H1 (cell line): ENCODE measurements at regions not wholly inside any gene's neighbourhood (a gene's known extent, or its start where the extent isn't known, plus 50 kb on each side); places are given as distances from the start of the nearest gene placed in this dataset.

ENCODE experiments used
- CTCF ChIA-PET: fragments of 300-600 bp; sonication (Branson Sonifier 250); formaldehyde crosslinking; loops from one replicate; lab custom pipeline; 2021; ENCODE audit not compliant: partially characterized antibody; lab: Charles Lee
- POLR2A ChIA-PET: fragments of 300-600 bp; sonication (Branson Sonifier 250); formaldehyde crosslinking; loops from one replicate; lab custom pipeline; 2021; ENCODE audit warnings: inconsistent platforms; ENCODE audit not compliant: partially characterized antibody; lab: Charles Lee
- DNase-seq, 2 experiments: peaks; one replicate each; pipeline versions ENCODE4 v3.0.0 to v3.0.0-alpha.2; 2010 to 2022; ENCODE audit warnings: low spot score in 2 of 2, low read depth in 1 of 2, mixed read lengths in 1 of 2
- FAIRE-seq: peaks from 2 replicates; lab custom pipeline; 2011; peaks lifted over from hg19 to GRCh38; lab: Jason Lieb, UNC
- H2AFZ ChIP-seq: 2 replicates; pipeline ENCODE4 v1.8.1; 2012; ENCODE audit warnings: low read length, inconsistent platforms
- H2AK5ac ChIP-seq: 2 replicates; pipeline ENCODE4 v1.6.1; 2013; ENCODE audit warnings: low read depth, low read length
- H2BK120ac ChIP-seq: replicated peaks from 2 replicates; pipeline ENCODE3; 2013; ENCODE audit warnings: low read depth, low read length, inconsistent platforms
- H2BK12ac ChIP-seq: 2 replicates; pipeline ENCODE4 v1.6.1; 2013; ENCODE audit warnings: low read depth, low read length
- H2BK15ac ChIP-seq: 2 replicates; pipeline ENCODE4 v1.6.1; 2013; ENCODE audit warnings: low read length
- H2BK20ac ChIP-seq: 2 replicates; pipeline ENCODE4 v1.6.1; 2013; ENCODE audit warnings: low read length
- H2BK5ac ChIP-seq: 2 replicates; pipeline ENCODE4 v1.6.1; 2013; ENCODE audit warnings: low read depth, low read length
- H3K14ac ChIP-seq: 2 replicates; pipeline ENCODE4 v1.6.1; 2013; ENCODE audit warnings: inconsistent platforms; ENCODE audit not compliant: insufficient read length
- H3K18ac ChIP-seq: 2 replicates; pipeline ENCODE4 v1.6.1; 2013; ENCODE audit warnings: low read length; ENCODE audit errors: extremely low read depth
- H3K23ac ChIP-seq: 2 replicates; pipeline ENCODE4 v1.6.1; 2013; ENCODE audit warnings: inconsistent platforms; ENCODE audit not compliant: insufficient read length
- H3K23me2 ChIP-seq: 2 replicates; pipeline ENCODE4 v1.6.1; 2013; ENCODE audit warnings: low read depth, low read length
- H3K27ac ChIP-seq: 2 replicates; pipeline ENCODE4 v1.6.1; 2011; ENCODE audit warnings: low read depth, low read length, inconsistent platforms
- H3K27me3 ChIP-seq, 4 experiments: replicated peaks in 1 of 4; 1 replicate in 1 of 4; 2 replicates in 3 of 4; pipeline versions ENCODE4 v1.6.1 to v1.8.1; 2011 to 2013; ENCODE audit warnings: low read length in 3 of 4, mild to moderate bottlenecking in 3 of 4, inconsistent platforms in 2 of 4, mixed read lengths in 2 of 4, moderate library complexity in 1 of 4; ENCODE audit not compliant: control insufficient read depth in 3 of 4, insufficient read depth in 3 of 4; ENCODE audit errors: extremely low read depth in 1 of 4
- H3K36me3 ChIP-seq, 4 experiments: 2 replicates each; pipeline versions ENCODE4 v1.6.1 to v1.8.1; 2011 to 2013; ENCODE audit warnings: mild to moderate bottlenecking in 4 of 4, low read length in 3 of 4, moderate library complexity in 2 of 4, control low read depth in 1 of 4, inconsistent platforms in 1 of 4; ENCODE audit not compliant: insufficient read depth in 4 of 4, control insufficient read depth in 2 of 4
- H3K4ac ChIP-seq: replicated peaks from 2 replicates; pipeline ENCODE3; 2013; ENCODE audit warnings: low read length, low read depth, mixed read lengths, inconsistent platforms; ENCODE audit not compliant: insufficient read length
- H3K4me1 ChIP-seq, 4 experiments: replicated peaks in 1 of 4; 1 replicate in 1 of 4; 2 replicates in 3 of 4; pipeline versions ENCODE4 v1.6.1 to v1.8.1; 2011 to 2013; ENCODE audit warnings: low read length in 3 of 4, inconsistent platforms in 2 of 4, mixed read lengths in 1 of 4; ENCODE audit not compliant: insufficient read depth in 4 of 4, control insufficient read depth in 3 of 4
- H3K4me2 ChIP-seq, 2 experiments: 2 replicates each; pipeline versions ENCODE4 v1.6.1 to v1.8.1; 2011 to 2013; ENCODE audit warnings: low read depth in 2 of 2, low read length in 2 of 2, control low read depth in 1 of 2, inconsistent platforms in 1 of 2, mild to moderate bottlenecking in 1 of 2; ENCODE audit not compliant: insufficient read depth in 1 of 2
- H3K4me3 ChIP-seq, 4 experiments: fragments of 200-600, 300-600 bp in 1 of 4; sonication (generic), shearing (Covaris generic), sonication (Bioruptor Twin) in 1 of 4; 2 replicates each; pipeline versions ENCODE4 v1.5.1 to v1.8.1; 2011 to 2016; ENCODE audit warnings: low read length in 4 of 4, low read depth in 3 of 4, control low read depth in 2 of 4, inconsistent platforms in 2 of 4, mild to moderate bottlenecking in 2 of 4, mixed read lengths in 1 of 4, moderate library complexity in 1 of 4; ENCODE audit not compliant: insufficient read depth in 2 of 4; ENCODE audit errors: extremely low read depth in 1 of 4
- H3K56ac ChIP-seq: replicated peaks from 2 replicates; pipeline ENCODE3; 2013; ENCODE audit warnings: low read depth, mild to moderate bottlenecking, mixed read lengths, low read length, inconsistent platforms; ENCODE audit not compliant: insufficient read length
- H3K79me1 ChIP-seq: 2 replicates; pipeline ENCODE4 v1.6.1; 2013; ENCODE audit warnings: low read depth, low read length, control low read depth
- H3K79me2 ChIP-seq, 2 experiments: 2 replicates each; pipeline versions ENCODE4 v1.6.1 to v1.8.1; 2012 to 2013; ENCODE audit warnings: low read length in 2 of 2, mild to moderate bottlenecking in 2 of 2, inconsistent platforms in 1 of 2; ENCODE audit not compliant: insufficient read depth in 2 of 2, control insufficient read depth in 1 of 2
- H3K9ac ChIP-seq, 4 experiments: replicated peaks in 1 of 4; 1 replicate in 1 of 4; 2 replicates in 3 of 4; pipeline versions ENCODE4 v1.6.1 to v1.8.1; 2011 to 2013; ENCODE audit warnings: low read depth in 3 of 4, low read length in 3 of 4, control low read depth in 2 of 4, mild to moderate bottlenecking in 2 of 4, moderate library complexity in 2 of 4, inconsistent platforms in 1 of 4; ENCODE audit errors: extremely low read depth in 1 of 4
- H3K9me3 ChIP-seq, 2 experiments: 2 replicates each; pipeline versions ENCODE4 v1.6.1 to v1.8.1; 2012 to 2013; ENCODE audit warnings: mild to moderate bottlenecking in 2 of 2, moderate library complexity in 2 of 2, control low read depth in 1 of 2, inconsistent platforms in 1 of 2, low read depth in 1 of 2, low read length in 1 of 2, mixed read lengths in 1 of 2; ENCODE audit not compliant: insufficient read depth in 2 of 2
- H4K20me1 ChIP-seq, 2 experiments: replicated peaks in 1 of 2; 2 replicates each; pipeline versions ENCODE3 to v1.8.1; 2011 to 2013; ENCODE audit warnings: inconsistent platforms in 2 of 2, low read length in 2 of 2, mild to moderate bottlenecking in 1 of 2; ENCODE audit not compliant: insufficient read depth in 2 of 2, control insufficient read depth in 1 of 2
- H4K5ac ChIP-seq: 2 replicates; pipeline ENCODE4 v1.6.1; 2013; ENCODE audit warnings: low read length, low read depth, mixed read lengths, inconsistent platforms; ENCODE audit not compliant: insufficient read length
- H4K8ac ChIP-seq: 2 replicates; pipeline ENCODE4 v1.8.0; 2013; ENCODE audit warnings: mild to moderate bottlenecking, moderate library complexity, low read length, inconsistent platforms; ENCODE audit not compliant: insufficient read depth; ENCODE audit errors: extremely low read depth
- H4K91ac ChIP-seq: replicated peaks from 2 replicates; pipeline ENCODE3; 2013; ENCODE audit warnings: low read length, mixed read lengths, inconsistent platforms; ENCODE audit not compliant: insufficient read length
- ASH2L ChIP-seq: fragments of 200-600, 300-600 bp; sonication (generic); IDR thresholded peaks from one replicate; pipeline ENCODE4 v1.7.1; 2017; ENCODE audit warnings: low read length
- CTBP2 ChIP-seq: IDR thresholded peaks from 2 replicates; pipeline ENCODE4 v1.7.0; 2011; ENCODE audit warnings: borderline replicate concordance, mild to moderate bottlenecking, moderate library complexity, mixed read lengths, low read length; ENCODE audit not compliant: insufficient read depth, insufficient read length
- EP300 ChIP-seq, 2 experiments: IDR thresholded peaks; 1 replicate in 1 of 2; 2 replicates in 1 of 2; pipeline ENCODE4 v1.6.1; 2011 to 2012; ENCODE audit warnings: low read depth in 2 of 2, low read length in 2 of 2, mild to moderate bottlenecking in 2 of 2, borderline replicate concordance in 1 of 2, inconsistent platforms in 1 of 2, moderate library complexity in 1 of 2
- MAFK ChIP-seq: IDR thresholded peaks from 2 replicates; pipeline ENCODE4 v1.6.1; 2012; ENCODE audit warnings: low read depth, mild to moderate bottlenecking, improper control_type of control experiment, low read length
- NANOG ChIP-seq: IDR thresholded peaks from 2 replicates; pipeline ENCODE4 v1.6.1; 2011; ENCODE audit warnings: low read length, low read depth, mild to moderate bottlenecking, inconsistent platforms; ENCODE audit not compliant: insufficient read depth, poor library complexity, severe bottlenecking
- NRF1 ChIP-seq: IDR thresholded peaks from 2 replicates; pipeline ENCODE4 v1.6.1; 2011; ENCODE audit warnings: mild to moderate bottlenecking, low read depth, low read length, improper control_type of control experiment
- POLR2AphosphoS5 ChIP-seq: IDR thresholded peaks from 2 replicates; pipeline ENCODE4 v1.6.1; 2011; ENCODE audit warnings: low read depth, low read length
- TAF1 ChIP-seq: IDR thresholded peaks from 2 replicates; pipeline ENCODE4 v1.6.1; 2011; ENCODE audit warnings: mild to moderate bottlenecking, low read depth, low read length
- TCF12 ChIP-seq: IDR thresholded peaks from 2 replicates; pipeline ENCODE4 v1.6.1; 2011; ENCODE audit warnings: low read depth, mild to moderate bottlenecking, low read length
- WGBS, 2 experiments: shearing (Covaris generic) in 1 of 2; methylation state at CpG; one replicate each; pipeline versions ENCODE4 v1.1.6 to v1.1.7; 2013 to 2015; ENCODE audit warnings: low lambda C conversion rate in 2 of 2, mixed read lengths in 2 of 2, inconsistent platforms in 1 of 2, low coverage in 1 of 2, missing lambda C conversion rate in 1 of 2; ENCODE audit not compliant: insufficient replicate concordance in 2 of 2, insufficient coverage in 1 of 2, insufficient read length in 1 of 2; ENCODE audit errors: extremely low coverage in 1 of 2, missing lambda C conversion rate in 1 of 2; 5-methylcytosine and 5-hydroxymethylcytosine counted together

- H3K27me3 ChIP-seq, result peaks cover 0 to 1% (median 0%) of the 10 kb centered on the region in 4 experiments; a peak in 2 of 7 replicates
- no peak overlapping the region for H2BK20ac ChIP-seq
- H3K4ac ChIP-seq, result no peak overlapping the region
- H2BK5ac ChIP-seq, result no peak overlapping the region
- DNase-seq (no peak), FAIRE-seq (no peak)
- no peak overlapping the region for H3K56ac ChIP-seq
- no peaks in the 10 kb centered on the region for H3K79me2 ChIP-seq
- no peak overlapping the region for H3K4me3 ChIP-seq
- H3K9me3 ChIP-seq, result no peaks in the 10 kb centered on the region
- 0 out of 2 replicates have a peak overlapping the region, but pooled peaks have one; percentile 2 for H2BK15ac ChIP-seq
- H2BK120ac ChIP-seq, result no peak overlapping the region
- ChIA-PET CTCF (interaction anchor here (0.7 to 0.9 kb wide), 3 partner anchors 575 to 790 kb away, joined by 3 to 4 read pairs (median 4); no protein-coding TSS in a partner anchor), POLR2A (no interaction called here)
- no peak overlapping the region for H2BK12ac ChIP-seq
- no peaks in the 10 kb centered on the region for H3K23me2 ChIP-seq
- no peaks in the 10 kb centered on the region for H4K20me1 ChIP-seq
- no peak overlapping the region for H3K14ac ChIP-seq
- H4K5ac ChIP-seq, result no peak overlapping the region
- H3K4me2 ChIP-seq, result no peak overlapping the region
- TF ChIP-seq NANOG, result no peak
- TF ChIP-seq TCF12, result no peak
- no peak for TF ChIP-seq POLR2AphosphoS5
- no peak for TF ChIP-seq ASH2L
- no peak for TF ChIP-seq MAFK
- no peak for TF ChIP-seq NRF1
- no peak for TF ChIP-seq TAF1
- no peak for TF ChIP-seq CTBP2
- no peak for TF ChIP-seq EP300 (IDR thresholded peaks at IDR 0.05; ENCODE audit: borderline replicate concordance in 1 of 2, low read depth in 2 of 2, low read length in 2 of 2)
- TF ChIP-seq, all 59 proteins: peak for 0
- 90% methylated on average over 3 of the region's 3 CpGs; no CpG with 5 or more reads in 1 of the 2 experiments for WGBS, 2 experiments
- Histone ChIP-seq H3K79me1 (no peaks in the 10 kb centered on the region), H4K91ac (no peak overlapping the region), H3K9ac (no peak overlapping the region), H2AK5ac (no peak overlapping the region), H3K18ac (no peak overlapping the region), H3K23ac (no peak overlapping the region), H3K4me1 (peaks cover 0 to 12% (median 0%) of the 10 kb centered on the region in 4 experiments; a peak in 3 of 7 replicates), H3K27ac (no peak overlapping the region), H4K8ac (no peak overlapping the region), H2AFZ (no peak overlapping the region), H3K36me3 (no peaks in the 10 kb centered on the region)
Measured at GRCh38 chr5:53422539-53422938, 57.9 kb upstream of the FST start.
